ENCODE measurements at regions not wholly inside any gene's neighbourhood (a gene's known extent, or its start where the extent isn't known, plus 50 kb on each side); places are given as distances from the start of the nearest gene placed in this dataset.

GRCh38 chr11:119855066-119855465 lies 126.1 kb upstream of the NECTIN1 start:
- no peak for DNase-seq (ENCODE audit: low spot score)

- DNase-seq (ENCODE audit: low spot score) = no peak
Measured at GRCh38 chr11:119854521-119854920, 125.5 kb upstream of the NECTIN1 start.

- DNase-seq (ENCODE audit: low spot score) = no peak
Measured at GRCh38 chr11:119853581-119854360, 124.8 kb upstream of the NECTIN1 start.

- DNase-seq (ENCODE audit: low spot score) = no peak
Measured at GRCh38 chr11:119852741-119853140, 123.7 kb upstream of the NECTIN1 start.

GRCh38 chr11:119850822-119851409 lies 121.9 kb upstream of the NECTIN1 start:
- DNase-seq (ENCODE audit: low spot score) = no peak

- DNase-seq (ENCODE audit: low spot score) = no peak
Measured at GRCh38 chr11:119849872-119850271, 120.9 kb upstream of the NECTIN1 start.

GRCh38 chr11:119847853-119848252 lies 118.9 kb upstream of the NECTIN1 start:
- no peak for DNase-seq (ENCODE audit: low spot score)

GRCh38 chr11:119846374-119846773 lies 117.4 kb upstream of the NECTIN1 start:
- no peak for DNase-seq (ENCODE audit: low spot score)

- no peak for DNase-seq (ENCODE audit: low spot score)
Measured at GRCh38 chr11:119845756-119846155, 116.8 kb upstream of the NECTIN1 start.

- no peak for DNase-seq (ENCODE audit: low spot score)
Measured at GRCh38 chr11:119845305-119845704, 116.3 kb upstream of the NECTIN1 start.

- no peak for DNase-seq (ENCODE audit: low spot score)
Measured at GRCh38 chr11:119844808-119845207, 115.8 kb upstream of the NECTIN1 start.

- DNase-seq (ENCODE audit: low spot score) = no peak
Measured at GRCh38 chr11:119843877-119844276, 114.9 kb upstream of the NECTIN1 start.

- no peak for DNase-seq (ENCODE audit: low spot score)
Measured at GRCh38 chr11:119842731-119843130, 113.7 kb upstream of the NECTIN1 start.

- no peak for DNase-seq (ENCODE audit: low spot score)
Measured at GRCh38 chr11:119839476-119840133, 110.6 kb upstream of the NECTIN1 start.

- no peak for DNase-seq (ENCODE audit: low spot score)
Measured at GRCh38 chr11:119835753-119836152, 106.8 kb upstream of the NECTIN1 start.

GRCh38 chr11:119832202-119832935 lies 103.4 kb upstream of the NECTIN1 start:
- DNase-seq (ENCODE audit: low spot score) = peak; percentile 15

GRCh38 chr11:119831011-119831410 lies 102.0 kb upstream of the NECTIN1 start:
- DNase-seq (ENCODE audit: low spot score) = no peak

- no peak for DNase-seq (ENCODE audit: low spot score)
Measured at GRCh38 chr11:119830400-119830799, 101.4 kb upstream of the NECTIN1 start.

GRCh38 chr11:119829402-119829801 lies 100.4 kb upstream of the NECTIN1 start:
- DNase-seq (ENCODE audit: low spot score) = no peak

- no peak for DNase-seq (ENCODE audit: low spot score)
Measured at GRCh38 chr11:119828819-119829218, 99.8 kb upstream of the NECTIN1 start.

GRCh38 chr11:119828006-119828405 lies 99.0 kb upstream of the NECTIN1 start:
- no peak for DNase-seq (ENCODE audit: low spot score)

GRCh38 chr11:119827113-119827512 lies 98.1 kb upstream of the NECTIN1 start:
- DNase-seq (ENCODE audit: low spot score) = no peak

Measured in SK-N-DZ (cell line).